Mesendoderm (in vitro differentiated cells): ENCODE measurements at regions not wholly inside any gene's neighbourhood (a gene's known extent, or its start where the extent isn't known, plus 50 kb on each side); places are given as distances from the start of the nearest gene placed in this dataset.

Experiments used
- DNase-seq: peaks from one replicate; pipeline ENCODE4 v3.0.0; 2013
- H2AK5ac ChIP-seq: 2 replicates; pipeline ENCODE4 v1.6.1; 2013; ENCODE audit warnings: low read length, inconsistent platforms
- H2BK120ac ChIP-seq: 2 replicates; pipeline ENCODE4 v1.6.1; 2013; ENCODE audit warnings: low read depth, mild to moderate bottlenecking, low read length, moderate library complexity, mixed read lengths
- H2BK15ac ChIP-seq: replicated peaks from 2 replicates; pipeline ENCODE4 v1.6.1; 2013; ENCODE audit warnings: low read depth, mild to moderate bottlenecking, moderate library complexity
- H2BK5ac ChIP-seq: 2 replicates; pipeline ENCODE4 v1.6.1; 2013; ENCODE audit warnings: low read length, inconsistent platforms
- H3K18ac ChIP-seq: 2 replicates; pipeline ENCODE4 v1.6.1; 2013; ENCODE audit warnings: mild to moderate bottlenecking, low read length, mixed read lengths
- H3K23ac ChIP-seq: one replicate; pipeline ENCODE4 v1.6.1; 2013; ENCODE audit warnings: low read length
- H3K27ac ChIP-seq: 2 replicates; pipeline ENCODE4 v1.5.1; 2013; ENCODE audit warnings: low read depth, mild to moderate bottlenecking, inconsistent platforms, low read length, moderate library complexity
- H3K27me3 ChIP-seq: 2 replicates; pipeline ENCODE4 v1.6.1; 2013; ENCODE audit warnings: low read length, control low read depth, mild to moderate bottlenecking, inconsistent platforms; ENCODE audit not compliant: insufficient read depth, poor library complexity
- H3K36me3 ChIP-seq: 2 replicates; pipeline ENCODE4 v1.6.1; 2013; ENCODE audit warnings: low read length, inconsistent platforms; ENCODE audit not compliant: control insufficient read depth, insufficient read depth
- H3K4ac ChIP-seq: one replicate; pipeline ENCODE4 v1.6.1; 2013; ENCODE audit warnings: low read depth, mild to moderate bottlenecking, low read length, moderate library complexity
- H3K4me1 ChIP-seq: 2 replicates; pipeline ENCODE4 v1.6.1; 2013; ENCODE audit warnings: low read depth, low read length, inconsistent platforms; ENCODE audit not compliant: control insufficient read depth
- H3K4me2 ChIP-seq: 2 replicates; pipeline ENCODE4 v1.6.1; 2013; ENCODE audit warnings: low read length
- H3K4me3 ChIP-seq: 2 replicates; pipeline ENCODE4 v1.5.1; 2013; ENCODE audit warnings: mild to moderate bottlenecking, low read length
- H3K56ac ChIP-seq: one replicate; pipeline ENCODE4 v1.6.1; 2013; ENCODE audit warnings: low read length
- H3K79me1 ChIP-seq: 2 replicates; pipeline ENCODE4 v1.6.1; 2013; ENCODE audit warnings: low read length, inconsistent platforms
- H3K79me2 ChIP-seq: 2 replicates; pipeline ENCODE4 v1.6.1; 2013; ENCODE audit warnings: mild to moderate bottlenecking, low read length; ENCODE audit not compliant: control insufficient read depth, insufficient read depth
- H3K9ac ChIP-seq: 2 replicates; pipeline ENCODE4 v1.6.1; 2013; ENCODE audit warnings: low read length, inconsistent platforms
- H4K5ac ChIP-seq: one replicate; pipeline ENCODE4 v1.6.1; 2013; ENCODE audit warnings: low read length
- H4K8ac ChIP-seq: one replicate; pipeline ENCODE4 v1.6.1; 2013; ENCODE audit warnings: low read depth, mild to moderate bottlenecking, control low read depth, low read length, moderate library complexity
- WGBS: extraction: QIAGEN DNeasy Blood & Tissue Kit; methylation state at CpG from one replicate; pipeline ENCODE4 v1.1.7; 2013; ENCODE audit warnings: low lambda C conversion rate, missing lambda C conversion rate; ENCODE audit not compliant: insufficient coverage; ENCODE audit errors: extremely low coverage; 5-methylcytosine and 5-hydroxymethylcytosine counted together

GRCh38 chr13:58239774-58240268, 608.3 kb downstream of the PCDH17 start:
- H3K36me3 ChIP-seq, result no peaks in the 10 kb centered on the region
- no peak for DNase-seq
- H2BK5ac ChIP-seq, result no peak overlapping the region
- H3K18ac ChIP-seq, result no peak overlapping the region
- H3K23ac ChIP-seq, result no peak overlapping the region
- no peaks in the 10 kb centered on the region for H3K79me2 ChIP-seq
- H3K4me2 ChIP-seq, result no peak overlapping the region
- no peaks in the 10 kb centered on the region for H3K27me3 ChIP-seq
- H3K4ac ChIP-seq, result no peak overlapping the region
- H2BK15ac ChIP-seq, result no peak overlapping the region
- no peaks in the 10 kb centered on the region for H3K79me1 ChIP-seq
- no peak overlapping the region for H2AK5ac ChIP-seq
- WGBS, result no CpG with 5 or more reads among the region's 9 CpGs
- H3K9ac ChIP-seq, result no peak overlapping the region
- no peaks in the 10 kb centered on the region for H3K4me1 ChIP-seq
- no peak overlapping the region for H4K8ac ChIP-seq
- H3K56ac ChIP-seq, result no peak overlapping the region
- H4K5ac ChIP-seq, result no peak overlapping the region
- no peak overlapping the region for H3K4me3 ChIP-seq
- H2BK120ac ChIP-seq, result no peak overlapping the region
- H3K27ac ChIP-seq, result no peak overlapping the region

GRCh38 chr13:58247080-58247479, 615.5 kb downstream of the PCDH17 start:
- H3K4me1 ChIP-seq, result no peaks in the 10 kb centered on the region
- no peak overlapping the region for H3K4me2 ChIP-seq
- no peak for DNase-seq
- no peak overlapping the region for H3K27ac ChIP-seq
- no peak overlapping the region for H3K4me3 ChIP-seq
- no peak overlapping the region for H4K5ac ChIP-seq
- no peak overlapping the region for H3K4ac ChIP-seq
- H2AK5ac ChIP-seq, result no peak overlapping the region
- H2BK15ac ChIP-seq, result no peak overlapping the region
- H4K8ac ChIP-seq, result no peak overlapping the region
- no peak overlapping the region for H3K9ac ChIP-seq
- no peaks in the 10 kb centered on the region for H3K79me2 ChIP-seq
- H3K23ac ChIP-seq, result no peak overlapping the region
- H3K18ac ChIP-seq, result no peak overlapping the region
- no peaks in the 10 kb centered on the region for H3K36me3 ChIP-seq
- no peak overlapping the region for H3K56ac ChIP-seq
- no peak overlapping the region for H2BK5ac ChIP-seq
- WGBS, result no CpG with 5 or more reads among the region's 2 CpGs
- no peak overlapping the region for H2BK120ac ChIP-seq
- H3K79me1 ChIP-seq, result no peaks in the 10 kb centered on the region
- H3K27me3 ChIP-seq, result no peaks in the 10 kb centered on the region

- no peak overlapping the region for H3K23ac ChIP-seq
- no peak overlapping the region for H3K56ac ChIP-seq
- H3K4me1 ChIP-seq, result no peaks in the 10 kb centered on the region
- H3K36me3 ChIP-seq, result no peaks in the 10 kb centered on the region
- no peaks in the 10 kb centered on the region for H3K79me2 ChIP-seq
- H3K4ac ChIP-seq, result no peak overlapping the region
- WGBS, result no CpG with 5 or more reads among the region's 1 CpG
- H3K4me2 ChIP-seq, result no peak overlapping the region
- no peak overlapping the region for H3K4me3 ChIP-seq
- H3K18ac ChIP-seq, result no peak overlapping the region
- no peaks in the 10 kb centered on the region for H3K79me1 ChIP-seq
- H2BK5ac ChIP-seq, result no peak overlapping the region
- H3K27ac ChIP-seq, result no peak overlapping the region
- H4K5ac ChIP-seq, result no peak overlapping the region
- no peak overlapping the region for H2BK15ac ChIP-seq
- no peaks in the 10 kb centered on the region for H3K27me3 ChIP-seq
- H3K9ac ChIP-seq, result no peak overlapping the region
- peak; percentile 45 for DNase-seq
- no peak overlapping the region for H2BK120ac ChIP-seq
- H4K8ac ChIP-seq, result no peak overlapping the region
- H2AK5ac ChIP-seq, result no peak overlapping the region
These were observed 623.4 kb downstream of the PCDH17 start for GRCh38 chr13:58254943-58255342.

- Histone ChIP-seq H4K5ac (no peak overlapping the region), H4K8ac (no peak overlapping the region), H3K79me1 (no peaks in the 10 kb centered on the region), H3K36me3 (no peaks in the 10 kb centered on the region), H3K27me3 (no peaks in the 10 kb centered on the region), H3K4me1 (no peaks in the 10 kb centered on the region), H3K79me2 (no peaks in the 10 kb centered on the region), H3K4me2 (no peak overlapping the region), H3K9ac (no peak overlapping the region), H2BK15ac (no peak overlapping the region), H3K23ac (no peak overlapping the region), H3K4me3 (no peak overlapping the region), H2BK120ac (no peak overlapping the region), H3K4ac (no peak overlapping the region), H2BK5ac (no peak overlapping the region), H3K18ac (no peak overlapping the region), H3K27ac (no peak overlapping the region), H3K56ac (no peak overlapping the region), H2AK5ac (no peak overlapping the region)
- DNase-seq, result no peak
- WGBS, result no CpG with 5 or more reads among the region's 1 CpG
These were observed 634.7 kb downstream of the PCDH17 start for GRCh38 chr13:58266271-58266670.

GRCh38 chr13:58298556-58299135, 667.1 kb downstream of the PCDH17 start:
- H4K5ac ChIP-seq, result no peak overlapping the region
- no peak overlapping the region for H4K8ac ChIP-seq

GRCh38 chr13:58300224-58300623, 668.7 kb downstream of the PCDH17 start:
- H3K36me3 ChIP-seq, result no peaks in the 10 kb centered on the region
- H3K4me1 ChIP-seq, result no peaks in the 10 kb centered on the region
- no peaks in the 10 kb centered on the region for H3K27me3 ChIP-seq
- H3K23ac ChIP-seq, result no peak overlapping the region
- H3K27ac ChIP-seq, result no peak overlapping the region
- no peak overlapping the region for H2BK15ac ChIP-seq
- H3K9ac ChIP-seq, result no peak overlapping the region
- H2AK5ac ChIP-seq, result no peak overlapping the region
- DNase-seq, result no peak
- no peaks in the 10 kb centered on the region for H3K79me1 ChIP-seq
- H3K4me3 ChIP-seq, result no peak overlapping the region
- H4K5ac ChIP-seq, result no peak overlapping the region
- H2BK5ac ChIP-seq, result no peak overlapping the region
- H3K4ac ChIP-seq, result no peak overlapping the region
- H3K56ac ChIP-seq, result no peak overlapping the region
- H4K8ac ChIP-seq, result no peak overlapping the region
- H3K79me2 ChIP-seq, result no peaks in the 10 kb centered on the region
- H3K4me2 ChIP-seq, result no peak overlapping the region
- H2BK120ac ChIP-seq, result no peak overlapping the region
- H3K18ac ChIP-seq, result no peak overlapping the region

More at GRCh38 chr13:58298556-58299135, 667.1 kb downstream of the PCDH17 start:
- H3K18ac ChIP-seq, result no peak overlapping the region
- H3K56ac ChIP-seq, result no peak overlapping the region
- H2BK15ac ChIP-seq, result no peak overlapping the region
- WGBS, result no CpG with 5 or more reads among the region's 4 CpGs
- H3K36me3 ChIP-seq, result no peaks in the 10 kb centered on the region
- H3K23ac ChIP-seq, result no peak overlapping the region
- no peak overlapping the region for H3K4me3 ChIP-seq
- no peak for DNase-seq
- H2AK5ac ChIP-seq, result no peak overlapping the region
- no peaks in the 10 kb centered on the region for H3K27me3 ChIP-seq
- no peak overlapping the region for H2BK120ac ChIP-seq
- H3K9ac ChIP-seq, result no peak overlapping the region
- no peak overlapping the region for H2BK5ac ChIP-seq
- H3K79me2 ChIP-seq, result no peaks in the 10 kb centered on the region
- H3K4me1 ChIP-seq, result no peaks in the 10 kb centered on the region
- H3K4me2 ChIP-seq, result no peak overlapping the region
- no peak overlapping the region for H3K27ac ChIP-seq
- no peak overlapping the region for H3K4ac ChIP-seq
- H3K79me1 ChIP-seq, result no peaks in the 10 kb centered on the region
